T-helper 2 cell (primary cell): ENCODE measurements at regions not wholly inside any gene's neighbourhood (a gene's known extent, or its start where the extent isn't known, plus 50 kb on each side); places are given as distances from the start of the nearest gene placed in this dataset.
"Not testable (repeated sequence)": the region's sequence is repeated elsewhere in the genome, so short reads cannot be mapped to it uniquely, and the experiment has no call there.

Experiments used
- DNase-seq, 5 experiments: peaks; one replicate each; pipeline versions ENCODE4 v3.0.0 to v3.0.0-alpha.2; 2012 to 2022

DNA sequence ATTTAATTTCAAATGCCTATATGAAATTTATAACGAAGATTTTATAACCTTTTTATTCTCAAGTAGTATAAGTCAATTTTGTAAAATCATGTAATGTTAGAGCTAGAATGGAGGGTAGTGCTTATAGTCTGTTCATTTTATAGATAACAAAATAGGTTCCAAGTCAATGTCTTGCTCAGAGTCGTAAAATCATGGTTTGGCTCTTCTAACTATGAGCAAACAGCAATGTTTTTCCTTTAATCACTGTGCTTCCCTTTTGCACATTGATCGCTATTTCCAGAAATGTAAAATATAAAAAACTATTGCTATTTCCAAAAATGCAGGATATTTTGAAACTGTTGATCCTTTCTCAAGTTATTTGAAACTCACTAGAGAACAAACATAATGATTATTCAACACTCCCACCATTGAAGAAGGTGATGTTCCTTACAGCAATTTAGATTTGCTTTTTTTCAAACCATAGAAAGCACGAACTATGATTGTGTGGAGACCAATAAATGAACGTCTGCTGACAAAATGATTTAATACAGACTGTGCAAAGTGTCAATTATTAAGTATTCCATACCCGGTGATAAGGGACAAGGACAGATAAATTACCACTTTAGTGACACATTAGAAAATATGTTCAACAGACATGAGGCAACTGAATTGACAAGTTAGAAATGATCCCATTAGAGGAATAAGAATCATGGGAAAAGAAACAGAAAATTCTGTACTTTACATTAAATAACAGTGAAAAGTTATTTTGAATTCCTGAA lies 412.1 kb upstream of the TECRL start:
- DNase-seq: no peak

- DNase-seq: no peak
Observed at GRCh38 chr4:64814616-64815015, 405.4 kb upstream of the TECRL start.

DNA sequence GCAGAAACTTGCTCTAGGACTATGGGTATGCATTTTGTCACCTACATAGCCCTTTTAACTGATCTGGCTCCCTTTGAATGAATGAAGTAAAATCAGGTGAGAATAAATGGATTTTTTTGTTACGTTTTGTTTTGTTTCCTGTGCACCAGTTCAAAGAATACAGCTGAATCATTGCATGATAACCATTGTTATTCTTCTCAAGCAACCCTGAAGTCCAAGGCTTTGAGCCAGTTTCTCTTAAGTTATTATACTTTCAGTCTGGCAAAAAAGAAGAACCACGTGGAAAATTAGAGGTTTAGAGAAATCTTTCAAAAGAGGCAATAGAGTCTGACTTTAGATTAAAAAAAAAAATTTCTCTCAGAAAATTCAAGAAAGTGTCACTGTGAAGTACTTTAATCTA lies 398.6 kb upstream of the TECRL start:
- no peak for DNase-seq

DNA sequence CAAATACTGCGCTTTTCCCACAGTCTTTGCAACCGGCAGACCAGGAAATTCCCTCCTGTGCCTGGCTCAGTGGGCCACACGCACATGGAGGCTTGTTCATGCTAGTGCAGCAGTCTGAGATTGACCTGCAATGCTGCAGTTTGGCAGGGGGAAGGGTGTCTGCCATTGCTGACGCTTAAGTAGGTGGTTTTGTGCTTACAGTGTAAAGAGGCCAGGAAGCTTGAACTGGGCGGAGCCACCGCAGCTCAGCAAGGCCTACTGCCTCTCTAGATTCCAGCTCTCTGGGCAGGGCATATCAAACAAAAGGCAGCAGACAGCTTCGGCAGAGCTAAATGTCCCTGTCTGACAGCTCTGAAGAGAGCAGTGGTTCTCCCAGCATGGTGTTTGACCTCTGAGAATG lies 390.5 kb upstream of the TECRL start:
- DNase-seq: peak in 2 of 5 experiments; percentile 6 to 20

DNA sequence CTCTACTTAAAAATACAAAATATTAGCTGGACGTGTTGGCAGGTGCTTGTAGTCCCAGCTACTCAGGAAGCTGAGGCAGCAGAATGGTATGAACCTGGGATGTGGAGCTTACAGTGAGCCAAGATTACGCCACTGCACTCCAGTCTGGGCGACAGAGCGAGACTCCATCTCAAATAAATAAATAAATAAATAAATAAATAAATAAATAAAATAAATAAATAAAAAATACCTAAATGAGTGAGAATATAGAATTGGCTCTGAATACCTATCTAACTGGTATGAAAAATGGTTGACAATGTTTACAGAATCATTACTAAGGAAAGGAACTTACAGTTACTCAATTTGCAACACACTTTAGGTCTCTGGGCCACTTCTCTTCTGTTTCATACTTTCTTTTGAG lies 389.6 kb upstream of the TECRL start:
- DNase-seq: not testable (repeated sequence)

- DNase-seq: no peak
Observed at GRCh38 chr4:64796581-64796980, 387.3 kb upstream of the TECRL start.

DNA sequence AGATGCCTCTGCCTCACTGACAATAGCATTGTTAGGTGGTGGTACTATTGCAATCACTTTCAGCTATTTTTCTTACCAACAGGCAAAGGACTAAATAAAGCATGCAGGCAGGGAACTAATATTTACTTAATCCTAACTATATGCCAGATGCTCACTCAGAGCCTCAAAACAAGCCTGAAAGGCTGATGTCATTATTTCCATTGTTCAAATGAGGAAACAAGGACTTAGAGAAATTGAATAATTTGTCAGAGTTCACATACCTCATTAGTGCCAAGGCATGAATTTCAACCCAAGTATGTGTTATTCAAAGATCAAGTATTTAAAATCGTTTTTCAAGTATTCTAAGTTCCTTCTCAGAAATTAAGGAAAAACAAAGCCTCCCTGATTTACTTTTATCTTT lies 374.9 kb upstream of the TECRL start:
- no peak for DNase-seq

DNA sequence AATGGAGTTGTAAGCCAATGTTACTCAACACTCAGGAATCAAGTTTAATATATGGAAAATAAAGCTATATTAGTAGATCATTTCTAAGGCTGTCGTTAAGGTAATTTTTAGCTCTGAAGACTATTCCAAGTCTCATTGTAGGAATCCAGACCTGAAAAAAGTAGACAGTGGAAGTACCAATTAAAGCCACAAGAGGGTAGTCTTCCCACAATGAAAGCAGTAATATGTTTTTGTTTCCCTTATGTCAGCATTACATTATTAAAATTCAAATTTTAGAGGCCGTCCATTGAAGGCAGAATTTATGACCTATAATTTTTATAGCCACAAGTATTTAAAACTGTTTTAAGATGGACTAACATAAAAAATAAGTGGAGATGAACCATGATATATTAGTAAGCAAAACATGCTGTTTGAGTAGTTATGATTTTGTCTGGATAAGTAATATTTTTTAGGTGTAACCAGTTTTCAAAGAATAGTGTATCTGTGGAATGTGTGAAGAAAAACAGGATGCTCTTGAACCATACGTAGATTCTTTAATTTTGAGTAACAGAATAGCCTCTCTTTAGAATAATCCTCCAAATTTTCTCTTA lies 372.6 kb upstream of the TECRL start:
- peak in 1 of 5 experiments; percentile 45 for DNase-seq

- DNase-seq: no peak
Observed at GRCh38 chr4:64780664-64781063, 371.4 kb upstream of the TECRL start.

DNA sequence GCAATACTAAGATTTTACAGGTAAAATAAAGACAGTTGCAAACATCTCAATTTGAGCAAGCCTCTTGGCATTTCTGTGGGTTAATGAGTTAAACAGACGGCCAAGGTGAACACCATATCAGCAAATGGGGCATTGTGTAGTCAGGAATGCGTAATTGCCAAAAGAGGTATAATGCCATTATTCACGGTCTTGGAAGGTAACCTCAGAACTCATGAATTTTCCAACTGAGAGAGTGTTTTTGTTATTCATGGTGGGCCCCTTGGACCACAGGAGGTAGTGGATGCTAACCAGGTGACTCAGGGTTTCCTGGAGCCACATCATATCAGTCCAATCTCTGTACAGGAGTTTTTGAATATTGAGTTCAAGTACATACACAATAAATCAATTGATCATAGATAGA lies 368.0 kb upstream of the TECRL start:
- no peak for DNase-seq

- no peak for DNase-seq
Observed at GRCh38 chr4:64776820-64777219, 367.6 kb upstream of the TECRL start.

GRCh38 chr4:64774626-64775025 lies 365.4 kb upstream of the TECRL start:
- DNase-seq: no peak

DNA sequence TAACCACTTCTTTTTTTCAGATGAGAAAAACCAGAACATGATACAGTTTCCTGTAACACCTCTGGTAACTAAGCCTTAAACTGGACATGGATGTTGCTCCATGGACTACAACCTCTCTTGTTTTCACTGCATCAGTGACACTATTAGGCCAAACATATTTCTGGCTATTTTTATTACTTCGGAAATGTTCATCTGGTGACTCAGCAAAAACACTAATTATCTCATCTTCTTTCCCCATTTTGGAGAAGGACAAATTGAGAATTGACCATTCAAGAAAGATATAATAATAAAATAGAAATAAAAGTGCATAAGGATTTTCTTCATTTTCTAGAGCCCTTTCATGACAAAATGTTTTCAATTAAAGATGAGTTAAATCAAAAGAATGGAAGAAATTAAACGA lies 361.9 kb upstream of the TECRL start:
- DNase-seq: no peak

DNA sequence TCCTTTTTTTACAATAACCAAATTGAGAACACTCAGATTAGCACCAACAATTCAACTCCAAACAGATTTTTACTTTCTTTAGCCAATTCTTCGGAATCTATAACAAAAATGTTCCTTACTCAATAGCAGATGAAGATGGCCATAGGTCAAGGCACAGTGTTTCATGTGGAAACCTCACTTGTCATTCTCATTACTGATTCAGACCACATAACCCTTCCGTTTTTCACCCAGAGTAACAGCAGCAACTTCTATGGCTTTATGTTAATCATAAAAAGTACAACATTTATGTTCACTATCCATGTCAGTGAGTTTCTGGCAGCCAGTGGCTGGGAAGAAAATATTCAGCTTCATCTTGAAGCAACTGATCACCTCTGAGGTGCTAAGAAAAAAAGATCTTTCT lies 358.3 kb upstream of the TECRL start:
- no peak for DNase-seq

- no peak for DNase-seq
Observed at GRCh38 chr4:64766565-64766964, 357.3 kb upstream of the TECRL start.

DNA sequence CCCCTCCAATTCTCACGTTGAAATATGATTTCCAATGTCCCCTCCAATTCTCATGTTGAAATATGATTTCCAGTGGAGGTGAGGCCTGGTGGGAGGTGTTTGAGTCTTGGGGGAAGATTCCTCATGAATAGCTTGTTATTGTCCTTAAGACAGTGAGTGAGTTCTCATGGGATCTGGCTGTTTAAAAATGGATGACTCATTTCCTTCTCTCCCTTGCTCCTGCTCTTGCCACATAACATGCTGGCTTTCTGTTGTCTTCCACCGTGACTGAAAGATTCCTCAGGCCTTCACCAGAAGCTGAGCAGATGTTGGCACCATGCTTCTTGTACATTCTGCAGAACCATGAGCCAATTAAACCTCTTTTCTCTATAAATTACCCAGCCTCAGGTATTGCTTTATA lies 346.8 kb upstream of the TECRL start:
- no peak for DNase-seq

DNA sequence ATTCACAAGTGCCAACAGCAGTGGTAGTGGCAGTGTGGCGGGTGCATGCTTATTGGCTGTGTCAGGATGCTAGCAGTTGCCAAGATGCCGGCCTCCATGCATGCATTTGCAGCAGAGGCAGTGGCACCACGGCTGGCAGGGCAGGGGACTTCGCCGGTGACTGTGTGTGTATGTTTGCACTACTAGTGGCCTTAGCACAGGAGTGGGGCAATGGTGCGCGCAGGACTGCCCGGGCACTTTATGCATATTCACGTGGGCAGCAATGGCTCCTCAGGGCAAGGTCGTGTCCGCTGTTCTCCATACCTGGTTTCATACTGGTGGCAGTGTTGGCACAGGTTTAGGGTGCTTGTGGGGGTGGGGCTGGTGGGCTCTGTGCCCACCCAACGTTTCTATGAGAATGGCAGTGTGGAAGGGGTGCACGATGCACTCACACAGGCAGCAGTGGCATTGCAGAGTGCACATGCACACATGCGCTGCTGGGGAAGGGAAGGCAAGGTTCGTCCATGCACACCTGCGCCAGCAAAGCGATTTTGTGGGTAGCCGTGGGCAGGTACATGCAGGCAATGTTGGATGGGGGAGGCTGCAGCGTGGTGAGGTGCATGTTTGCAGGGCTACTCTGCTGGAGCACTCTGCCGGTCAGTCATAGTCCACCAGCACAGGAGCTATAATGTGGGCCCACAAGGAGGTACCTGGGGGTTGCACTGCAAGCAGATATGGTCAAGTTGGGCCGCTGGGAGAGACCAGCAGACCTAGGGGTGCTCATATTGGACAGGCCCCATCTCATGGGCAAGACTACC lies 338.9 kb upstream of the TECRL start:
- DNase-seq: no peak

DNA sequence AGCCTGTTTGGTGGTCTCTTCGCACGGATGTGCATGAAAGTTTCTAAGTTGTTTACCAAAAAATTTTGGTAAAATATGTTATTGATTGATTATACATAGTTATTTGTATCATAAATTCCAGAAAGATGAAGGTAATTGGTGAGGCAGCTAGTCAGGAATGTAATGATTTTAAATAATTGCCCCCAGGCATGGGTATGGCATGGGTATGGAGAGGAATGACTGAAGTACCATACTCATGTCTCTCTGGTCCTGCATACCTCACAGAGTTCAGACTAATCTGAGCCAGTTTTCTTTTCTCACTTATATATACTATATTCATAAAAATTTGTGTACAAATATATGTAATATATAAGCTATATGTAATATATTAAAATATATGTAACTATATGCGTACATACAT lies 329.0 kb upstream of the TECRL start:
- no peak for DNase-seq

DNA sequence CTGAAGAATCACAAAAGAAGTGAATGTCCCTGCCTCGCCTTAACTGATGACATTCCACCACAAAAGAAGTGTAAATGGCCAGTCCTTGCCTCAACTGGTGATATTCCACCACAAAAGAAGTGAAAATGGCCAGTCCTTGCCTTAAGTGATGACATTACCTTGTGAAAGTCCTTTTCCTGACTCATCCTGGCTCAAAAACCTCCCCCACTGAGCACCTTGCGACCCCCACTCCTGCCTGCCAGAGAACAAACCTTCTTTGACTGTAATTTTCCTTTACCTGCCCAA lies 328.5 kb upstream of the TECRL start:
- not testable (repeated sequence) for DNase-seq

- DNase-seq: no peak
Observed at GRCh38 chr4:64737026-64737853, 328.0 kb upstream of the TECRL start.

GRCh38 chr4:64729561-64729960 lies 320.3 kb upstream of the TECRL start:
- no peak for DNase-seq

GRCh38 chr4:64727960-64728359 lies 318.7 kb upstream of the TECRL start:
- no peak for DNase-seq

GRCh38 chr4:64727391-64727790 lies 318.1 kb upstream of the TECRL start:
- DNase-seq: not testable (repeated sequence)
